ENCODE measurements at regions not wholly inside any gene's neighbourhood (a gene's known extent, or its start where the extent isn't known, plus 50 kb on each side); places are given as distances from the start of the nearest gene placed in this dataset.
"Not testable (repeated sequence)": the region's sequence is repeated elsewhere in the genome, so short reads cannot be mapped to it uniquely, and the experiment has no call there.

DNA sequence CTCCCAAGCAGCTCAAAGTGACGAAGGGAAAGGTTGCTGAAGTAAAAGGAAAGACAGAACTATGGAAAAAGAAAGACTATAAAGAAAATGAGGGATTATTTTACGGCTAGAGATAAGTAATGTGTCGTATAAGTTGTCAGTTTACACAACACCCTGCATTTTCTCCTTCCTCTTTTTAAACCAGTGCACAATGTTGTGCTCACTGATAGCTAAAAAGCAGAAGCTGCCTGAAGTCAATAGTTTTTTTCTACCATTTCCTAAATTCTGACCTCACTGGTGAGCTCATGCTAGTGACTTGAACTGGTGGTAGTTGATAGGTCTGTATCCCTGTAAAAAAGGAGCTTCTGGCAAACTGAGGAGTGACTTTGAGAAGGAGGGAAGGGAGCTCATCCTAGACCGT, 368.6 kb upstream of the GBE1 start:
- TF ChIP-seq, protein P1, sequence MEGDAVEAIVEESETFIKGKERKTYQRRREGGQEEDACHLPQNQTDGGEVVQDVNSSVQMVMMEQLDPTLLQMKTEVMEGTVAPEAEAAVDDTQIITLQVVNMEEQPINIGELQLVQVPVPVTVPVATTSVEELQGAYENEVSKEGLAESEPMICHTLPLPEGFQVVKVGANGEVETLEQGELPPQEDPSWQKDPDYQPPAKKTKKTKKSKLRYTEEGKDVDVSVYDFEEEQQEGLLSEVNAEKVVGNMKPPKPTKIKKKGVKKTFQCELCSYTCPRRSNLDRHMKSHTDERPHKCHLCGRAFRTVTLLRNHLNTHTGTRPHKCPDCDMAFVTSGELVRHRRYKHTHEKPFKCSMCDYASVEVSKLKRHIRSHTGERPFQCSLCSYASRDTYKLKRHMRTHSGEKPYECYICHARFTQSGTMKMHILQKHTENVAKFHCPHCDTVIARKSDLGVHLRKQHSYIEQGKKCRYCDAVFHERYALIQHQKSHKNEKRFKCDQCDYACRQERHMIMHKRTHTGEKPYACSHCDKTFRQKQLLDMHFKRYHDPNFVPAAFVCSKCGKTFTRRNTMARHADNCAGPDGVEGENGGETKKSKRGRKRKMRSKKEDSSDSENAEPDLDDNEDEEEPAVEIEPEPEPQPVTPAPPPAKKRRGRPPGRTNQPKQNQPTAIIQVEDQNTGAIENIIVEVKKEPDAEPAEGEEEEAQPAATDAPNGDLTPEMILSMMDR (conservative IDR thresholded peaks at IDR 0.05) = no peak
- H3K27ac ChIP-seq = no peak overlapping the region

DNA sequence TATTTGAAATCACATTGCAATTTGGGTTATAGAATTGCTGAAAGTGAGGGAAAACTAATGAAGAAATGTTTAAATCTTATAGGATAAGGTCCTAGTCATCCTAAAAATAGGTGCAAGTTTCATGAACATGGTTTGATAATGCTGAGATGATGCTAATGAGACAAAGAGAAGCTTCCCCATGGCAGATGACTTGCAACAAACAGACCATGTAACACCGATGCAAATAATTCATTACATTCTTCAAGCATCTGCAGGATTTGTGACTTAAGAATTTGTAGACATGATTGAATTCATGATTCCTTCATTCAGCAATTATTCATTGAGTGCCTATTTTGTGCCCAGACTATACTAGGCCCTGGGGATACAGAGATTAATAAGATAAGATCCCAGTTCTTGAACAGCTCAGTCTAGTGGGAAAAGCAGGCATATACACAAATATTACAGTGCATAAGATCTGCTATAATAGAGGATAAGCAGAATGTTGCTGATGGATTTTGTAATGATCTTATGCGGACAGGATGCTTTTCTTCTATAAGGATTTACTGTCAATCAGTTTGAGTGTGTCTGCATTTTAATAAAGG, 367.9 kb upstream of the GBE1 start:
- no peak overlapping the region for H3K27ac ChIP-seq

DNA sequence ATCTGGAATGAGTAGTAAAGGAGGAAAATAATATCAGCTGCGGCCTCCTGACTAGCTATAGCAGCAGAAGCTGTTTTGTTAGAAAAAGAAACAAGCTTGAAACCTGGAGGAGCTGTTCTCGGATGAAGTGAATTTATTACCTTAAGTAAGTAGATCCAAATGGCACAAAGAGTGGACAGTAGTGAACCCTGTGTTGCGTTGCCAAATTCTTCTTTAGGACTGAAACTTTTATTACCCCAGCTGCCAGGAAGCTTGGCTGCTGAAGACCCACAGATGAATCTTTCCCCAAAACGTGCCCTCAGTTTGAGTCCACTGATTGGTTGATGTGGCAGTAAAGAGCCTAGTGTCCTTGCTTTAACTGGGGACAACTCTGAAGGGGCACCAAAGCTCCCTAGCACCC, 366.8 kb upstream of the GBE1 start:
- TF ChIP-seq, protein P1 (conservative IDR thresholded peaks at IDR 0.05) = no peak

More for the DNA sequence above, 367.9 kb upstream of the GBE1 start:
- TF ChIP-seq, protein P1 (conservative IDR thresholded peaks at IDR 0.05) = no peak

DNA sequence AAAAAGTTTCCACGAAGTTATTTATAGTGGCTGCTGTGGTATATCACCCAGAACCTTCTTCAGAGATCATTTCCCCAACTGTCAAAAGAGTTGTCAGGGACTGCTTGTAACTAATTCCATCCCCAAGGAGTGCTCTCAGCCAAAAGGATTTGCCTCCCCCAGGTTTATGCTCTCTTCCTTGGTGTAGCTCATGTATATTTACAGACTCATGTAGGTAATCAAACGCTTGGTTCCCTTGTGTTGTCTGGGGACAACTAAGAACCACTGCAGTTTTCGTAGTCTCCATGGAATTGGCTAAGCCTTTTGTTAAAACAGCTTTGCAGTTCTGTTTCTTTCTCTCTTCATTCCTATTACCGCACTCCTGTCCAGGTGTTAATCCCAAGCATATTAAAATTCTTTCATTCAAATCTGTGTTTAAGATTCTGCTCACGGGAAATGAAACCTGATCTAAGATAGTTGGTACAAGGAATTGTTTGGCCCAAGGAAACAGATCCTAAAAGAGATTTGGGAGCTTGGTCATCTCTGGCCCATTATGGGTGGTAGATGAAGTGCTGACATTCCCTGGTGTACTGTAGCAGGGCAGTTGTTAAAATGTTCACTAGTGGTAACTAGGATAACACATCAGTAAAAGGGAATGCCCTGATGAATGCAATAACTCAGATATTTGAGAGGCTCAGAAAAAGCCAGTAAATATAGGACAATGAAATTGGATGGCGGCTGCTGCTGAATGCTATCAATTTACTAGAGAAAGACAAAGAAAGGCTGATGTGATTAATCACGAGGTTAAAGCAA, 361.3 kb upstream of the GBE1 start:
- TF ChIP-seq, protein P1 (conservative IDR thresholded peaks at IDR 0.05) = no peak
- no peak overlapping the region for H3K27ac ChIP-seq

More for the DNA sequence above, 366.8 kb upstream of the GBE1 start:
- no peak overlapping the region for H3K27ac ChIP-seq

DNA sequence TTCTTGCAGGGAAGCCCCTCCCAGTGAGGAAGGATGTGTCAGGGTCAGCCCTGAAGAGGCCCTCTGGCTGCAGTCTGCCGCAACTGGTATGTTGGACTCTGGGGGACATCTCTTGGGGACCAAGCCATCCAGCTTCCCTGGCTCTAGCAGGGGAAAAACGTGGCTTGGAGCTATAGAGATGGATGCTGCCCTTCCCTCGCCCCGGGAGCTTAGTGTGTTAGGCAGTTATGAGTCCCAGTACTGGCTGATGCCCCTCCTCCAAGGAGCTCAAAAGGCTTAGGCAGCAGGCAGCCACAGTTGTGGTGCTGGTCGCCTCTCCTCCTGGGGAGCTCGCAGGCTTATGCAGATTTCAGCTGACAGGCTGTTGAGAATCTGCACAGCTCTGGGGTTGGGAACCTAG, 353.1 kb upstream of the GBE1 start:
- TF ChIP-seq, protein P1 (conservative IDR thresholded peaks at IDR 0.05) = no peak
- no peak overlapping the region for H3K27ac ChIP-seq

DNA sequence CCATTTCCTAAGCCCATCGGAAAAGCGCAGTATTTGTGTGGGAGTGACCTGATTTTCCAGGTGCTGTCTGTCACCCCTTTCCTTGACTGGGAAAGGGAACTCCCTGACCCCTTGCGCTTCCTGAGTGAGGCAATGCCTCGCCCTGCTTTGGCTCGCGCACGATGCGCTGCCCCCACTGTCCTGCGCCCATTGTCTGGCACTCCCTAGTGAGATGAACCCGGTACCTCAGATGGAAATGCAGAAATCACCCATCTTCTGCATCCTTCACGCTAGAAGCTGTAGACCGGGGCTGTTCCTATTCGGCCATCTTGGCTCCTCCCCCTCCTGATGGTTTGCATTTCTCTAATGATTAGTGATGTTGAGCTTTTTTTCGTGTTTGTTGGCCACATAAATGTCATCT, 349.3 kb upstream of the GBE1 start:
- not testable (repeated sequence) for H3K27ac ChIP-seq

DNA sequence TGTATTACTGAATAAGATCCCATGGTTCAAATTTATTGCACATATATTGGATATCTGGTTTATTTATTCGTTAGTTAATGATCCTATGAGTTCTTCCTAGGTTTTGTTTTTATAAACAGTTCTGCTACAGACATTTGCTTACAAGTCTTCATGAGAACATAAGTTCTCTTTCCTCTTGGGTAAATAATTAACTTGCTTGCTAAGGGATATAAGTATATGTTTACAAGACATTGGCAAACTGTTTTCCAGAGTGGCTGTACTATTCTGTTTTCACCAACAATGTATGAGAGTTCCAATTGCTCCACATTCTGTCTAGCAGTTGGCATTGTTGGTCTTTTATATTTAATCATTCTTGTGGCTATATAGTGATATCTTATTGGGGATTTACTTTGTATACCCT, 341.8 kb upstream of the GBE1 start:
- TF ChIP-seq, protein P1 (conservative IDR thresholded peaks at IDR 0.05) = no peak
- no peak overlapping the region for H3K27ac ChIP-seq

DNA sequence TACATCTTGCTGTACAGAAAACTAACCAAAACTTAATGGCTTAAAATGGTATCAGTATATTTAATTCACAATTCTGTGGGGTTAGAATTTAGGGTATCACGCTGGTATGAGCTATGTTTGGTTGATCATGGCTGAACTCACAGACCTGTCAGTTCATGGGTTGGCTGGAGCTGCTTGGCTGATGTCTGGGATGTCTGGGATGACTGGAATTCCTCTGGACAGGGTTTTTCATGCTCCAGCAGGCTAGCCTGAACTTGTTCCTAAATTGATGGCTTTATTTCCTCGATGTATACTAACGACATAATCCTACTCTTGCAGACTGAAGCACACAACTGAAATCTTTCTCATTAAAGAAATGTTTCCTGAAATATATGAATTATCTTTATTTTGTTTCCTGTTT, 338.9 kb upstream of the GBE1 start:
- TF ChIP-seq, protein P1 (conservative IDR thresholded peaks at IDR 0.05) = no peak
- no peak overlapping the region for H3K27ac ChIP-seq
